AG04449 (cell line): ENCODE measurements at regions not wholly inside any gene's neighbourhood (a gene's known extent, or its start where the extent isn't known, plus 50 kb on each side); places are given as distances from the start of the nearest gene placed in this dataset.

ENCODE experiments used
- CTCF ChIA-PET: fragments of 350-600 bp; formaldehyde crosslinking; extraction: SDS; loops from one replicate; lab custom pipeline; 2021; ENCODE audit warnings: antibody characterized with exemption; lab: Yijun Ruan, JAX
- POLR2A ChIA-PET: fragments of 400-600, 350-600 bp; formaldehyde crosslinking; extraction: SDS; loops from one replicate; lab custom pipeline; 2020; ENCODE audit warnings: antibody characterized with exemption, inconsistent platforms; lab: Yijun Ruan, JAX
- DNase-seq: peaks from one replicate; pipeline ENCODE4 v3.0.0-alpha.2; 2010; ENCODE audit warnings: low read depth, low spot score
- H3K4me3 ChIP-seq: 2 replicates; pipeline ENCODE4 v1.5.1; 2011; ENCODE audit warnings: low read depth, mild to moderate bottlenecking, control low read depth, low read length
- TF ChIP-seq, protein P1 (sequence below): IDR thresholded peaks from one replicate; pipeline ENCODE4 v1.5.1; 2011; ENCODE audit warnings: mild to moderate bottlenecking, moderate library complexity, low read length, control low read depth, inconsistent platforms; ENCODE audit not compliant: insufficient read depth; ENCODE audit errors: missing control alignments

GRCh38 chr2:18368008-18368407 is 192.4 kb downstream of the RDH14 start:
- no peak overlapping the region for H3K4me3 ChIP-seq
- no peak for DNase-seq
- ChIA-PET POLR2A (no interaction called here), CTCF (interaction anchor here (2.0 to 3.1 kb wide), 2 partner anchors 11 to 218 kb away, joined by 6 to 26 read pairs; no protein-coding TSS in a partner anchor)
- TF ChIP-seq, protein P1, sequence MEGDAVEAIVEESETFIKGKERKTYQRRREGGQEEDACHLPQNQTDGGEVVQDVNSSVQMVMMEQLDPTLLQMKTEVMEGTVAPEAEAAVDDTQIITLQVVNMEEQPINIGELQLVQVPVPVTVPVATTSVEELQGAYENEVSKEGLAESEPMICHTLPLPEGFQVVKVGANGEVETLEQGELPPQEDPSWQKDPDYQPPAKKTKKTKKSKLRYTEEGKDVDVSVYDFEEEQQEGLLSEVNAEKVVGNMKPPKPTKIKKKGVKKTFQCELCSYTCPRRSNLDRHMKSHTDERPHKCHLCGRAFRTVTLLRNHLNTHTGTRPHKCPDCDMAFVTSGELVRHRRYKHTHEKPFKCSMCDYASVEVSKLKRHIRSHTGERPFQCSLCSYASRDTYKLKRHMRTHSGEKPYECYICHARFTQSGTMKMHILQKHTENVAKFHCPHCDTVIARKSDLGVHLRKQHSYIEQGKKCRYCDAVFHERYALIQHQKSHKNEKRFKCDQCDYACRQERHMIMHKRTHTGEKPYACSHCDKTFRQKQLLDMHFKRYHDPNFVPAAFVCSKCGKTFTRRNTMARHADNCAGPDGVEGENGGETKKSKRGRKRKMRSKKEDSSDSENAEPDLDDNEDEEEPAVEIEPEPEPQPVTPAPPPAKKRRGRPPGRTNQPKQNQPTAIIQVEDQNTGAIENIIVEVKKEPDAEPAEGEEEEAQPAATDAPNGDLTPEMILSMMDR, result no peak

- ChIA-PET POLR2A (no interaction called here), CTCF (interaction anchor here (1.0 to 1.1 kb wide), 4 partner anchors 9 to 14 kb away, joined by 3 to 5 read pairs (median 4); no protein-coding TSS in a partner anchor)
- TF ChIP-seq, protein P1, result no peak
- H3K4me3 ChIP-seq, result no peak overlapping the region
- no peak for DNase-seq
These were observed 195.1 kb downstream of the RDH14 start for GRCh38 chr2:18365342-18365741.

GRCh38 chr2:18363348-18363747 is 197.1 kb downstream of the RDH14 start:
- DNase-seq, result no peak
- CTCF ChIA-PET, result interaction anchor here (0.7 to 1.5 kb wide), 6 partner anchors 9 to 214 kb away, joined by 3 to 5 read pairs (median 4); no protein-coding TSS in a partner anchor

GRCh38 chr2:18362696-18363095 is 197.8 kb downstream of the RDH14 start:
- ChIA-PET POLR2A (interaction anchor here (1.0 kb wide), 1 partner anchor 152 kb away, joined by 7 read pairs; no protein-coding TSS in a partner anchor), CTCF (interaction anchor here (0.7 to 1.5 kb wide), 5 partner anchors 10 to 213 kb away, joined by 3 to 5 read pairs (median 3); no protein-coding TSS in a partner anchor)
- TF ChIP-seq, protein P1, result no peak
- no peak overlapping the region for H3K4me3 ChIP-seq
- DNase-seq, result peak; percentile 88

More at GRCh38 chr2:18363348-18363747, 197.1 kb downstream of the RDH14 start:
- POLR2A ChIA-PET, result interaction anchor here (1.0 kb wide), 1 partner anchor 153 kb away, joined by 7 read pairs; no protein-coding TSS in a partner anchor
- no peak overlapping the region for H3K4me3 ChIP-seq
- TF ChIP-seq, protein P1, result no peak

DNA sequence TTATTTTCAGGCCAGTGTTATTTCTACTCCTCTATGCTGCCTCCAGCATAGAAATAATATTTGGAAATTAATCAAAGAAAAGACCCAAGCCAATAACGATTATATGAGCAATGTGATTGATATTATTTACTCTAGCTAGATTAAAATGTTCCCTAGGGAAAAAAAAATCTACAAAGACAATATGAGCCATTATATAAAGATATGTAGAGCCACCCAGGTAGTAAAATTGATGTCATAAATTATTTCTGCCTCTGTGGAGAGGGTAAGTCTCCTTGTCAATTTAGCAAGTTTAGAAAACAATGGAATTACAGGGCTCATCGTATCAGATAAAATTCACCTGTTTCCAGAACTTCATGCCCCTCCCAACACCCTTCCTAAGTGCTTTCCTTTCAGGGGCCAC is 202.9 kb downstream of the RDH14 start:
- TF ChIP-seq, protein P1, result no peak
- CTCF ChIA-PET, result no interaction called here
- no peak for DNase-seq
- POLR2A ChIA-PET, result no interaction called here
- H3K4me3 ChIP-seq, result no peak overlapping the region

DNA sequence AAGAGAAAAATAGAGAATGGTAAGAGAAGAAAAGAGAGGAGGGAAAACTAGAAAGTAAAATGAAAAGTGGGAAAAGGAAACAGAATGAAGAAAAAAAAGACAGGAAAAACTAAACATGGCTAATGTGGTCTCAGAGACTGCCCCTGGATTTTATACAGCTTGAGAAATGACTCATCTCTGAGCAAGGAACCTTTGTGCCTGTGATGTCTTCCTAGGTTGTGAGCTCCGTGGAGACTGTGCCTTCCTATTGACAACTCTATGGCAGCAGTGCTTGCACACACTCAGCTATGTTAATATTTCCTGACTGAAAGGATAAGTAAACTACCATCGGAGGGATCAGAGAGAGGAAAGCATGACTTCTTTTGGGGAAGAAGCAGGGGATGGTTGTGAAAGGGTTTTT is 203.8 kb downstream of the RDH14 start:
- DNase-seq, result no peak
- ChIA-PET CTCF (no interaction called here), POLR2A (no interaction called here)
- TF ChIP-seq, protein P1, result no peak
- no peak overlapping the region for H3K4me3 ChIP-seq
